BLaER1 treated with 17β-estradiol and CSF1 and Interleukin-3, amounts not matched to agents 10 nM and 100 nM (cell line): ENCODE measurements at regions not wholly inside any gene's neighbourhood (a gene's known extent, or its start where the extent isn't known, plus 50 kb on each side); places are given as distances from the start of the nearest gene placed in this dataset.

Experiments used
- H3K27ac ChIP-seq, 11 experiments: shearing (Covaris generic); formaldehyde crosslinking; 2 replicates each; pipeline ENCODE4 v1.8.1; 2022
- H3K27me3 ChIP-seq, 11 experiments: shearing (Covaris generic); formaldehyde crosslinking; 2 replicates each; pipeline ENCODE4 v1.8.1; 2022
- H3K36me3 ChIP-seq, 11 experiments: shearing (Covaris generic); formaldehyde crosslinking; 2 replicates each; pipeline ENCODE4 v1.8.1; 2022
- H3K4me1 ChIP-seq, 10 experiments: shearing (Covaris generic); formaldehyde crosslinking; 2 replicates each; pipeline ENCODE4 v1.8.1; 2022
- H3K4me2 ChIP-seq, 11 experiments: shearing (Covaris generic); formaldehyde crosslinking; 2 replicates each; pipeline ENCODE4 v1.8.1; 2022
- H3K4me3 ChIP-seq, 10 experiments: shearing (Covaris generic); formaldehyde crosslinking; 2 replicates each; pipeline ENCODE4 v1.8.1; 2022
- H3K9ac ChIP-seq, 11 experiments: shearing (Covaris generic); formaldehyde crosslinking; 2 replicates each; pipeline ENCODE4 v1.8.1; 2022
- H3K9me3 ChIP-seq, 11 experiments: shearing (Covaris generic); formaldehyde crosslinking; replicated peaks in 1 of 11; 2 replicates each; pipeline ENCODE4 v1.8.1; 2022
- H4K20me1 ChIP-seq, 11 experiments: shearing (Covaris generic); formaldehyde crosslinking; 2 replicates each; pipeline ENCODE4 v1.8.1; 2022
- Cebpa-rat ChIP-seq, 11 experiments: shearing (Covaris generic); IDR thresholded peaks; 2 replicates each; pipeline ENCODE4 v1.8.1; 2022

DNA sequence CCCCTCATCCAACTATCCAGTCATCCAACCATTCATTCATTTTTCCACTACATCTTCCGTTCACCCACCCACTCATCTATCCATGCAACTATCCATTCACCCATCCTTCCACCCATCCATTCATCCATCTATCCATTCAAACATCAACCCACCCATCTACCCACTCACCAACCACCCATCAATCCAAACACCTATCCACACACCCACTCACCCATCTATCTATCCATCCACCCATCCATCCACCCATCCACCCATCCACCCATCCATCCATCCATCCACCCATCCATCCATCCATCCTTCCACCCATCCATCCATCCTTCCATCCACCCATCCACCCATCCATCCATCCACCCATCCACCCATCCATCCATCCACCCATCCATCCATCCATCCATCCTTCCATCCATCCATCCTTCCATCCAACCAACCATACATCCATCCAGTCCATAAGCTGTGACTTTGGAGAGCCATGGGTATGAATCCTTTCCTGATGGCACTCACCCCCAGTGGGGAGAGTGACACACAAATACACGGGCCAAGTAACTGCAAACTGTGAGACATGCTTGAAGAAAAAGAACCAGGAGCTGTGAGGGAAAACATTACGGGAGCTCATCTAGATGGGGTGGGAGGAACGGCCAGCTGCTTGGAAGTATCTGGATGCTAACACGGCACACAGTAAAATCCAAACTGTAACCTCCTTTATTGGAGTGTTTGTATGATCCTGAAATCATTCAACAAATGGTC, 100.0 kb upstream of the TNRC6C start:
- no peak overlapping the region for H3K9ac ChIP-seq
- H3K4me1 ChIP-seq, result peaks cover 5 to 42% (median 24%) of the 10 kb centered on the region in 10 experiments
- no peak overlapping the region for H3K4me3 ChIP-seq
- peaks cover 0 to 3% (median 0%) of the 10 kb centered on the region in 11 experiments; a peak in 2 of 22 replicates for H4K20me1 ChIP-seq
- TF ChIP-seq Cebpa-rat (IDR thresholded peaks at IDR 0.05), result no peak
- H3K27ac ChIP-seq, result no peak overlapping the region
- H3K27me3 ChIP-seq, result peaks cover 0 to 23% (median 0%) of the 10 kb centered on the region in 11 experiments; a peak in 2 of 22 replicates
- H3K9me3 ChIP-seq, result no peaks in the 10 kb centered on the region
- H3K36me3 ChIP-seq, result no peaks in the 10 kb centered on the region
- H3K4me2 ChIP-seq, result no peak overlapping the region

DNA sequence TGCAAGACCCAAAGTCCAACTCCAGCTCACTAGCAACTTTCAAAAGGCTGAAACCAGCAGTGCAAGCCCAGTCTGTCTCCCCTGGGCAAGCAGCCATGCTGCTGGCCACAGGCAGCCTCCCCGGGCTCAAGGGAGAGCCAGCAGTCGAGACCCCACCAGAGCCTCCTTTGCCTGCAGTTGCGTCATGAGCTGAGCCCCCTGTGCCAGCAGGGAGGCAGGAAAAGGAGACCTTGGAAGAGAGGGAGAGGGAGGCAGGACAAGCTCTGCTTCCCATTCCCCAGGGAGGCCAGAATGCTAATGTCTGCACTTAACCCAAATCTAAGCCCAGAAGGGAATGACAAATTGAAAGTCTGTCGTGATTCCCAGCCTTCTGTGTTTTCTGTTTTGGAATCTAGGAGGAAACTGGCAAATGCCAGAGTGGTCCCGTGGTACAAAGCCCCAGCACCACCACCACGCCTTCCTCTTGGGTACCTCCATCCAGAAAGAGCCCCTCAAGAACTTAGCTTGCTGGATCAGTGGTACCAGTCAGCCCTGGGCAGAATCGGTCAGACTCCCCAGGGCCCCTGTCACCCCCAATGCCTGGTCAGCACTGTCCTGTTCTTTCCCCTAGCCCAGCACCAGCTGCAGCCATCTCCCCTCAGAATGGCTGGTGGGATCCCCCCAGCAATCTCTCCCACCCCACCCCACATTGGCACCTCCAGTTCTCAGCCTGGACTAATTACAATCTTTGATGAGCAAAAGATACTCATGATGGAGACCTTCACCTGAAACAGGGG, 99.3 kb upstream of the TNRC6C start:
- peaks cover 0 to 25% (median 0%) of the 10 kb centered on the region in 11 experiments; a peak in 10 of 22 replicates for H3K27me3 ChIP-seq
- no peak overlapping the region for H3K4me3 ChIP-seq
- peaks cover 12 to 42% (median 26%) of the 10 kb centered on the region in 10 experiments for H3K4me1 ChIP-seq
- H3K9ac ChIP-seq, result no peak overlapping the region
- peaks cover 0 to 9% (median under 1%) of the 10 kb centered on the region in 11 experiments; a peak in 8 of 22 replicates for H4K20me1 ChIP-seq
- no peak overlapping the region for H3K4me2 ChIP-seq
- H3K9me3 ChIP-seq, result no peaks in the 10 kb centered on the region
- no peak for TF ChIP-seq Cebpa-rat (IDR thresholded peaks at IDR 0.05)
- H3K36me3 ChIP-seq, result no peaks in the 10 kb centered on the region
- no peak overlapping the region for H3K27ac ChIP-seq

- peak overlapping the region in 2 of 11 experiments; percentile 83 to 95; a peak in 1 of 22 replicates for H3K4me2 ChIP-seq
- H3K9me3 ChIP-seq, result no peaks in the 10 kb centered on the region
- no peak overlapping the region for H3K27ac ChIP-seq
- H4K20me1 ChIP-seq, result peaks cover 0 to 27% (median 10%) of the 10 kb centered on the region in 11 experiments; a peak in 10 of 22 replicates
- no peak overlapping the region for H3K4me3 ChIP-seq
- no peaks in the 10 kb centered on the region for H3K36me3 ChIP-seq
- H3K9ac ChIP-seq, result no peak overlapping the region
- H3K27me3 ChIP-seq, result peaks cover 0 to 41% (median under 1%) of the 10 kb centered on the region in 11 experiments; a peak in 12 of 22 replicates
- TF ChIP-seq Cebpa-rat (IDR thresholded peaks at IDR 0.05), result no peak
- H3K4me1 ChIP-seq, result peaks cover 28 to 56% (median 45%) of the 10 kb centered on the region in 10 experiments
These were observed 97.3 kb upstream of the TNRC6C start for GRCh38 chr17:77861133-77861695.

DNA sequence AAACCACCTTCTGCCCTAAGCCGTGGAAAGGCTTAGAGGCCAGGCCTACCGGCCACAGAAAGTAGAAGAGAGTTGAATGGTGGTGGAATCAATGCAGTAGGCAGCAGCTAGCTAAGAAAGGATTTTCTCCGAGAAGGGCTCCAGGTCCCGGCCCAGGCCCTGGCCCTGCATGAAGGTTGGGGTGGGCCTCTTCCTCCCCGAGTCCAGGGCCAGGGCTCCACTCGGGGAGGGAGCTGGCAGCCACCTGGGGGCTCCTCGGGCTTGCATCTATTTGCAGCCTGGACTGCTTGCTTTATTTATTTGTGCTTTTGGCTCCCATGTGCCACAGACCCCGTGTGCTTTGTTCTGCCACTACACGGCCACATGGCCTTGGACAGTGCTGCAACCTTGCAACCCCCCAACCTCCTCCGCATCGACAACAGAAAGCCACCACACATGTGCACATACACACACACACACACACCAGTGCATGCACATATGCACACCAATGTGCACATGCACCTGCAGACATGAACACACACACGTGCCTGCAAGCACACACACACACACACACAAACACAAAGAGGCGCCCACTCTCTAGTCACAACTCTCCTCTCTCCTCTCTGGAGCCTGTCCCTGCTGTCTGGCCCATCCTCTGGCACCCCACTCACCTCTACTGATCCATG, 96.4 kb upstream of the TNRC6C start:
- no peak overlapping the region for H3K9ac ChIP-seq
- TF ChIP-seq Cebpa-rat (IDR thresholded peaks at IDR 0.05), result no peak
- peaks cover 28 to 54% (median 50%) of the 10 kb centered on the region in 10 experiments for H3K4me1 ChIP-seq
- peak overlapping the region in 8 of 11 experiments; percentile 2 to 95 (median 82); a peak in 11 of 22 replicates for H3K4me2 ChIP-seq
- no peak overlapping the region for H3K27ac ChIP-seq
- no peaks in the 10 kb centered on the region for H3K36me3 ChIP-seq
- H3K27me3 ChIP-seq, result peaks cover 0 to 46% (median 5%) of the 10 kb centered on the region in 11 experiments; a peak in 13 of 22 replicates
- no peaks in the 10 kb centered on the region for H3K9me3 ChIP-seq
- H4K20me1 ChIP-seq, result peaks cover 0 to 27% (median 10%) of the 10 kb centered on the region in 11 experiments; a peak in 10 of 22 replicates
- H3K4me3 ChIP-seq, result no peak overlapping the region

GRCh38 chr17:77862890-77863813, 95.4 kb upstream of the TNRC6C start:
- Histone ChIP-seq H3K9ac (peak overlapping the region in 6 of 11 experiments; percentile 43 to 64 (median 53); a peak in 8 of 22 replicates), H3K27ac (peak overlapping the region in 3 of 11 experiments; percentile 1 to 41 (median 32); a peak in 2 of 22 replicates), H3K9me3 (no peaks in the 10 kb centered on the region), H4K20me1 (peaks cover 0 to 27% (median 11%) of the 10 kb centered on the region in 11 experiments; a peak in 10 of 22 replicates), H3K4me1 (peaks cover 39 to 63% (median 53%) of the 10 kb centered on the region in 10 experiments), H3K4me2 (peak overlapping the region; percentile 78 to 95 (median 91)), H3K36me3 (no peaks in the 10 kb centered on the region), H3K27me3 (peaks cover 0 to 52% (median 11%) of the 10 kb centered on the region in 11 experiments; a peak in 14 of 22 replicates), H3K4me3 (no peak overlapping the region)
- no peak for TF ChIP-seq Cebpa-rat (IDR thresholded peaks at IDR 0.05)

- TF ChIP-seq Cebpa-rat (IDR thresholded peaks at IDR 0.05), result no peak
- peaks cover 0 to 27% (median 11%) of the 10 kb centered on the region in 11 experiments; a peak in 12 of 22 replicates for H4K20me1 ChIP-seq
- H3K36me3 ChIP-seq, result no peaks in the 10 kb centered on the region
- peak overlapping the region in 10 of 11 experiments; percentile 28 to 64 (median 47); a peak in 15 of 22 replicates for H3K9ac ChIP-seq
- peaks cover 44 to 67% (median 60%) of the 10 kb centered on the region in 10 experiments for H3K4me1 ChIP-seq
- H3K27ac ChIP-seq, result peak overlapping the region in 4 of 11 experiments; percentile 32 to 50 (median 37); a peak in 9 of 22 replicates
- H3K4me2 ChIP-seq, result peak overlapping the region; percentile 78 to 95 (median 91)
- peaks cover 0 to 58% (median 14%) of the 10 kb centered on the region in 11 experiments; a peak in 16 of 22 replicates for H3K27me3 ChIP-seq
- H3K9me3 ChIP-seq, result no peaks in the 10 kb centered on the region
- peak overlapping the region in 2 of 10 experiments; percentile 13 to 29; a peak in 2 of 20 replicates for H3K4me3 ChIP-seq
These were observed 94.7 kb upstream of the TNRC6C start for GRCh38 chr17:77863814-77864161.
